ENCODE measurements at regions not wholly inside any gene's neighbourhood (a gene's known extent, or its start where the extent isn't known, plus 50 kb on each side); places are given as distances from the start of the nearest gene placed in this dataset.

- in situ Hi-C loops (cut with MboI; ENCODE audit: low sequenced_read_pairs): no loop called here
- H3K9me3 ChIP-seq: no peaks in the 10 kb centered on the region
- DNase-seq (ENCODE audit: low spot score in 2 of 2): no peak
- H3K36me3 ChIP-seq (replicated peaks): no peaks in the 10 kb centered on the region
- no peaks in the 10 kb centered on the region for H3K4me1 ChIP-seq
- H3K4me3 ChIP-seq: no peak overlapping the region
- H3K27me3 ChIP-seq (ENCODE audit: low read depth): no peaks in the 10 kb centered on the region
Observed at GRCh38 chr5:158384535-158385481, 525.9 kb upstream of the CLINT1 start.

- Histone ChIP-seq H3K27me3 (ENCODE audit: low read depth) (no peaks in the 10 kb centered on the region), H3K4me3 (no peak overlapping the region), H3K4me1 (no peaks in the 10 kb centered on the region), H3K9me3 (no peaks in the 10 kb centered on the region), H3K36me3 (replicated peaks) (no peaks in the 10 kb centered on the region)
- in situ Hi-C loops (cut with MboI; ENCODE audit: low sequenced_read_pairs): no loop called here
- DNase-seq (ENCODE audit: low spot score in 2 of 2): no peak
Observed at GRCh38 chr5:158383486-158383885, 524.5 kb upstream of the CLINT1 start.

- Histone ChIP-seq H3K9me3 (no peaks in the 10 kb centered on the region), H3K27me3 (ENCODE audit: low read depth) (no peaks in the 10 kb centered on the region), H3K4me3 (no peak overlapping the region), H3K4me1 (no peaks in the 10 kb centered on the region), H3K36me3 (replicated peaks) (no peaks in the 10 kb centered on the region)
- no peak for DNase-seq (ENCODE audit: low spot score in 2 of 2)
- in situ Hi-C loops (cut with MboI; ENCODE audit: low sequenced_read_pairs): no loop called here
Observed at GRCh38 chr5:158382473-158382872, 523.5 kb upstream of the CLINT1 start.

GRCh38 chr5:158381614-158382160 is 522.7 kb upstream of the CLINT1 start:
- Histone ChIP-seq H3K36me3 (replicated peaks) (no peaks in the 10 kb centered on the region), H3K9me3 (no peaks in the 10 kb centered on the region), H3K4me3 (no peak overlapping the region), H3K27me3 (ENCODE audit: low read depth) (no peaks in the 10 kb centered on the region), H3K4me1 (no peaks in the 10 kb centered on the region)
- in situ Hi-C loops (cut with MboI; ENCODE audit: low sequenced_read_pairs): no loop called here
- DNase-seq (ENCODE audit: low spot score in 2 of 2): no peak

- no peaks in the 10 kb centered on the region for H3K4me1 ChIP-seq
Observed at GRCh38 chr5:158380661-158381060, 521.7 kb upstream of the CLINT1 start.

GRCh38 chr5:158378931-158379330 is 520.0 kb upstream of the CLINT1 start:
- no peaks in the 10 kb centered on the region for H3K9me3 ChIP-seq

More at GRCh38 chr5:158380661-158381060, 521.7 kb upstream of the CLINT1 start:
- in situ Hi-C loops (cut with MboI; ENCODE audit: low sequenced_read_pairs): no loop called here
- Histone ChIP-seq H3K9me3 (no peaks in the 10 kb centered on the region), H3K4me3 (no peak overlapping the region), H3K36me3 (replicated peaks) (no peaks in the 10 kb centered on the region), H3K27me3 (ENCODE audit: low read depth) (no peaks in the 10 kb centered on the region)
- DNase-seq (ENCODE audit: low spot score in 2 of 2): no peak

GRCh38 chr5:158376679-158377078 is 517.7 kb upstream of the CLINT1 start:
- Histone ChIP-seq H3K4me3 (no peak overlapping the region), H3K4me1 (no peaks in the 10 kb centered on the region), H3K27me3 (ENCODE audit: low read depth) (no peaks in the 10 kb centered on the region), H3K36me3 (replicated peaks) (no peaks in the 10 kb centered on the region), H3K9me3 (no peaks in the 10 kb centered on the region)
- DNase-seq (ENCODE audit: low spot score in 2 of 2): no peak
- in situ Hi-C loops (cut with MboI; ENCODE audit: low sequenced_read_pairs): no loop called here

More at GRCh38 chr5:158378931-158379330, 520.0 kb upstream of the CLINT1 start:
- DNase-seq (ENCODE audit: low spot score in 2 of 2): no peak
- Histone ChIP-seq H3K4me3 (no peak overlapping the region), H3K36me3 (replicated peaks) (no peaks in the 10 kb centered on the region), H3K27me3 (ENCODE audit: low read depth) (no peaks in the 10 kb centered on the region), H3K4me1 (no peaks in the 10 kb centered on the region)
- in situ Hi-C loops (cut with MboI; ENCODE audit: low sequenced_read_pairs): no loop called here

GRCh38 chr5:158375531-158375930 is 516.6 kb upstream of the CLINT1 start:
- Histone ChIP-seq H3K9me3 (no peaks in the 10 kb centered on the region), H3K4me3 (no peak overlapping the region), H3K36me3 (replicated peaks) (no peaks in the 10 kb centered on the region), H3K4me1 (no peaks in the 10 kb centered on the region), H3K27me3 (ENCODE audit: low read depth) (no peaks in the 10 kb centered on the region)
- DNase-seq (ENCODE audit: low spot score in 2 of 2): no peak
- in situ Hi-C loops (cut with MboI; ENCODE audit: low sequenced_read_pairs): no loop called here

- Histone ChIP-seq H3K4me3 (no peak overlapping the region), H3K27me3 (ENCODE audit: low read depth) (no peaks in the 10 kb centered on the region), H3K36me3 (replicated peaks) (no peaks in the 10 kb centered on the region), H3K9me3 (no peaks in the 10 kb centered on the region), H3K4me1 (no peaks in the 10 kb centered on the region)
- in situ Hi-C loops (cut with MboI; ENCODE audit: low sequenced_read_pairs): no loop called here
- DNase-seq (ENCODE audit: low spot score in 2 of 2): no peak
Observed at GRCh38 chr5:158373608-158374395, 514.9 kb upstream of the CLINT1 start.

- no peaks in the 10 kb centered on the region for H3K9me3 ChIP-seq
- no peaks in the 10 kb centered on the region for H3K4me1 ChIP-seq
- H3K27me3 ChIP-seq (ENCODE audit: low read depth): no peaks in the 10 kb centered on the region
- DNase-seq (ENCODE audit: low spot score in 2 of 2): no peak
- in situ Hi-C loops (cut with MboI; ENCODE audit: low sequenced_read_pairs): no loop called here
- H3K4me3 ChIP-seq: no peak overlapping the region
- H3K36me3 ChIP-seq (replicated peaks): no peaks in the 10 kb centered on the region
Observed at GRCh38 chr5:158369241-158369640, 510.3 kb upstream of the CLINT1 start.

GRCh38 chr5:158368686-158369085 is 509.7 kb upstream of the CLINT1 start:
- in situ Hi-C loops (cut with MboI; ENCODE audit: low sequenced_read_pairs): no loop called here
- H3K9me3 ChIP-seq: no peaks in the 10 kb centered on the region

GRCh38 chr5:158364367-158364766 is 505.4 kb upstream of the CLINT1 start:
- H3K27me3 ChIP-seq (ENCODE audit: low read depth): no peaks in the 10 kb centered on the region

More at GRCh38 chr5:158368686-158369085, 509.7 kb upstream of the CLINT1 start:
- no peaks in the 10 kb centered on the region for H3K27me3 ChIP-seq (ENCODE audit: low read depth)
- DNase-seq (ENCODE audit: low spot score in 2 of 2): no peak
- no peak overlapping the region for H3K4me3 ChIP-seq
- no peaks in the 10 kb centered on the region for H3K4me1 ChIP-seq
- no peaks in the 10 kb centered on the region for H3K36me3 ChIP-seq (replicated peaks)

GRCh38 chr5:158354958-158355357 is 496.0 kb upstream of the CLINT1 start:
- Histone ChIP-seq H3K4me1 (no peaks in the 10 kb centered on the region), H3K27me3 (ENCODE audit: low read depth) (no peaks in the 10 kb centered on the region), H3K9me3 (no peaks in the 10 kb centered on the region), H3K36me3 (replicated peaks) (no peaks in the 10 kb centered on the region), H3K4me3 (no peak overlapping the region)
- DNase-seq (ENCODE audit: low spot score in 2 of 2): no peak
- in situ Hi-C loops (cut with MboI; ENCODE audit: low sequenced_read_pairs): no loop called here

More at GRCh38 chr5:158364367-158364766, 505.4 kb upstream of the CLINT1 start:
- in situ Hi-C loops (cut with MboI; ENCODE audit: low sequenced_read_pairs): no loop called here
- Histone ChIP-seq H3K4me1 (no peaks in the 10 kb centered on the region), H3K4me3 (no peak overlapping the region), H3K36me3 (replicated peaks) (no peaks in the 10 kb centered on the region), H3K9me3 (no peaks in the 10 kb centered on the region)
- DNase-seq (ENCODE audit: low spot score in 2 of 2): no peak
